NCI-H2107 (cell line): ENCODE measurements at regions not wholly inside any gene's neighbourhood (a gene's known extent, or its start where the extent isn't known, plus 50 kb on each side); places are given as distances from the start of the nearest gene placed in this dataset.
"Not testable (repeated sequence)": the region's sequence is repeated elsewhere in the genome, so short reads cannot be mapped to it uniquely, and the experiment has no call there.

Experiments used
- DNase-seq: peaks from one replicate; lab custom pipeline; 2025; lab: John Stamatoyannopoulos, UW

DNA sequence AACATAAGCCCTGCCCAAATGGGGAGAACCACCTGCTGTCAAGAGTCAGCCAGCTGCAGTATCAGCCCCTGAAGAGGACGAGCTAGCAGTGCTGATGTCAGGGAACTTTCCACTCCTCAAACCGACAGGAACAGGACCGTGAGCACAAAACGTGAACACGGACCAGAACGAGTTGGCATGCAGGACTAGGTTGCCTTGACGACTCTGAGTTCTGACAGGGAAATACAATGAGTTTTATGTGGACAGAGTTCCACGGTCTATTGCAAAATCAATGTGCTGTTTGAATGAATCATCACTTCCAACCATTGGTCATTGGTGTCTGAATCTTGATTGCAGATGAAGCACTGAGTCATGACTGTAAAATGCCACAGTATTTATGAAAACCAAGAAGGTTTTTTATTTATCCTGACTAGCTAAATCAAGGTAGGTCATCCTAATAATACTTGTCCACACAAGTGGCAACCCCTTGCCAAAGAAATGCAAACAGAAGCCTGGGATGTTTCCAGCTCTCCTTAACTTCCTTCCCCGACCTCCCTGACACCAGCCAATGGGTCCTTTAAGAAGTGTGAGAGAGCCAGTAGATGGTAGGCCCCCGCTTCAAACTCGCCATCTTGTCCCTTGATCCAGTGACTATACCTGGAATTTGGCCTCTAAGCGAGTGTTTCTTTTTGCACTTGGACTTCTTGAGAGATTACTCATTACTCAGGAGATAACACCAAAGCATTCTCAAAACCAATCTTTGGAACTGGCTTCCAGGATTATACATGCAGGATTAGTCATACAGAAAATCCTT lies 119.6 kb downstream of the ASB7 start:
- DNase-seq, result no peak

DNA sequence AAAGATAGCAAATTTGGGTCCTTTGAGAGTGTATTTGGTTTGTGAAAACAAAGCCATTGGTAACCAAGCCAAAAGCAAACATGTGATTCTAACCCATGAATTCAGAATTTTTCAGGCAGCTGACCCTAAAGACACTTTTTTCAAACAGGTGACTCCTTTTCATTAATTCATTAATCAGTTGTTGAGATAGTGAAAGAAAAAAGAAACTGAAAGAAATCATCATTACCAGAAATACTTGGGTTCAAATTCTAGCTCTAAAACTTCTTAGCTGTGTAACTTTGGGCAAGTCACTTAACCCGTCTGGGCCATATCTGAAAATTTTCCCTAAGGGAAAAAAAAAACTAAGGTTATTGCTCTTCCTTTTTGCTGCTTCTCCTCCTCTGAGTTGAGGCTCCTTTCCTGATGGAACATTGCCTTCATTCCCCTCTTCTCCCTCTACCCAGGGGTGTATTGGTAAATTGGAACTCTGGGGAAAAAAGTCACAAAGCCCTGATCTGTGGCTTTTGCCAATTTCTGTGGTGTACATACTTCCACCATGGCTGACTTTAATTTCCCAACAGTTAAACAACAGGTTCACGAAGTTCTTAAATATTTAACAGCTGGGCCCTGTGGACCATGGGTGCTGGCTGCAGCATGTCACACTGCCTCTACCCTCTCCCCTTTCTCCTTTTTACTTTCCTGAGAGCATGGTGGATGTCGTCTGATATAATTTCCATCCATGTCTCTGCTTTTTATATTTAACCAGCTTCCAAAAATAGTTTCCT lies 120.3 kb downstream of the ASB7 start:
- DNase-seq, result no peak

DNA sequence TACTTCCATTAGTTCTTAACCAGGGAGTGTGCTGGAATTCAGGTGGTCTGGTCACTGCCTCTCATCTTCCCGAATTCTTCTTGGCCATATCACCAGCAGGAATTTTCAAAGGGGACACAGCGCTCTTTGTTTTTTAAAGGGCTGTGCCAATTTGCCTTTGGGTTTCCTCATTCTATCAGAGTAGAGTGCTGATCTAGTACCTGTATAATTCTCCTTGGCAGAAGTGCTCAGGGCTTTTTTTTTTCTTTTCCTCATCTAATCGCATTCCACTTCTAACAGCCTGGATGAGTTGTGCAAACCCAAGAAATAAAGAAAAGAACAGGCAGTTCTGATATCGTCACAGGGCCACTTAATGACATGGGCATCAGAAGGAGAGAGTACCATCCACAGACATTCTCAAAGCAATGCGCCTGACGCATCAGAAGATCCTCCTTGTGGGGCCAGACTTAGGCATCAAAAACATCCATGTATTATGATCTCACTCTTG lies 121.0 kb downstream of the ASB7 start:
- DNase-seq, result no peak

DNA sequence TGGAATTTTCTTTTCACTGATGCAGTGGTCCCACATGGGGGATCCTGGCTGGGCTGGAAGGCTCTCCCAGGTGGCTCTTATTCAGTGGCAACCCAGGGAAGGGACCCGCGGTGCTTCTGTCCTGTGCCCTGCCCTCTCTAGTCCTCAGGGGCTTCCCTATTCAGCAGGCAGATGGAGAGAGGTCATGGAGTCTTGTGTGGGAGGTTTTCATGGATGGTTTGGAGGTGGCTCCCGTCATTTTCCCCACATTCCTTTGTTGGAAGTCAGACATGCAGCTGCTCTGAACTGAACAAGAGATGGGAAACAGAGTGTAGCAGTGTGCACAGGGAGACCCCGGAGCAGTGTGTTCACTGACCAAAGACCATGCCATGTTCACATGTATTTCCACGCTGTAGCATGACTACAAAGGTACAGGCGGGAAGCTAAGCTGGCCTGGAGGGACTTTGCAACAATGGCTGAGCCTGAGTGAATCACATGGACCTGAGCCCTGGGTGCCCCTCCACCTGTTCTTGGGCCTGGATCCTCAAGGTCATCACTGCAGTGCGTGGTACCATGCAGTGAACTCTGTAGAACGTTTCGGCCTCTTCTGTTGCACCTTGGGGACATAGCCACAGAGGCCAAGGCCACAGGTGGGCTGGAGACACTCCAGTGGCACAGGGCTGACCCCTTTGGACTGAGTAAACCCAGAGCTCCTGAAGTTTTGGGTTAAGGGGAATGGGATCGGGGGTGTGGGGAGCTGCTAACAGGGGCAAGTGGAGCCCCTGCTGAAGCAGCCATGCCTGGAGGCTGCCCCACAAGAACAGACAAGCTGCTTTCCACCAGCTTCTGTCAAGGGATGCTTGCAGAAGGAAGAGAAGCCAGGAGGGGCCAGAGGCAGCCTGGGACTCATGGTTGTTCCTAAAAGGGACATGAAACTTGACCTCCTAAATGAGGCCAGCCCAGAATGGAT lies 123.0 kb downstream of the ASB7 start:
- no peak for DNase-seq

DNA sequence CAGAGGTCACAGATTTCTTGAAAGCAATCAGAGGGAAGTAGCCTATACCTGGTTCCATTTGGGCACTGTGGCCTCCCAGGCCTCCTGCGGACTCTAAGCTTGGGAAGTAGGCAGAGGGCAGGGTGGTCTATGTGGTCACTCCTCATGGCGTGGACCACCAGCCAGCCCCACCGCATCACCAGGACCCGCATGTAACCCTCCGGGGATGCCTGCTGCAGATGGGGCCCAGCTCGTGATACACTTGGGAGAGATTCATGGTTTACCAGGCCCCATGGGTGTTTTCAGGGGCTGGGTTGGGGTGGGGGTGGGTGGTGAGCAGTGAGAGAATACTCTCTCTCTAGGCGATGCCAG lies 123.7 kb downstream of the ASB7 start:
- no peak for DNase-seq

DNA sequence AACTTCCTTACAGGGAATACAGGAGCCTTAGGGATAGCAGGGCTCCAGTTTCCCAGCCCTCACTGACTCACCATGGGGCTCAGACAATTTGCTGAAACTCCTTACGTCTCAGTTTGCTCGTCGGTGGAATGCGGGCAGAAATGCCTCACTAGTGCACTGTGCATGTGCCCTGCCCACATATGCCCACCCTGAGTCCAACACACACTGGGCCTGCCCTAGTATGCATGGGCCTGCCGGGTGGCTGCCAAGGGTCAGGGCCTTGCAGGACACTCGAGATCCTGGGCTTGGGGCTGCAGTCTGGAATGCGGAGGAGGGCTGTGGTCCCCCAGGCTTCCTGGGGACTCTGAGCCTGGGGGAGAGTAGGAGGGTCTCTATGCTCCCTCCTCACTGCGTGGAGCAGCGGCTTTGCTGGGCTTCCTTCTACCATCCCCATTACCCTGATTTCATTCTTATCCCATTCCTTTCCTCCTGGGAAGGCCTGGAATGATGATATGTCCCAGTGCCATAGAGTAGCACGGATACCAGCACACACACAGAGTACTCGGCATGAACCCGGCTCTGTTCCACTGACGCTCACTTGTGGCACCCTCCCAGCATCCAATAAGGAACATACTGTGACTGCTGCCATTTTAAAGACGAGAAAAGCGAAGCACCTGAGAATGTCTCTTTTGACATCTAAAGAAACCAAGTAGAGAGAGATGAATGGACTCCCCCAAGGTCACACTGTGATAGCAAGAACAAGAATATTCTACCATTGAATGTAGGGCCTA lies 124.2 kb downstream of the ASB7 start:
- no peak for DNase-seq

DNA sequence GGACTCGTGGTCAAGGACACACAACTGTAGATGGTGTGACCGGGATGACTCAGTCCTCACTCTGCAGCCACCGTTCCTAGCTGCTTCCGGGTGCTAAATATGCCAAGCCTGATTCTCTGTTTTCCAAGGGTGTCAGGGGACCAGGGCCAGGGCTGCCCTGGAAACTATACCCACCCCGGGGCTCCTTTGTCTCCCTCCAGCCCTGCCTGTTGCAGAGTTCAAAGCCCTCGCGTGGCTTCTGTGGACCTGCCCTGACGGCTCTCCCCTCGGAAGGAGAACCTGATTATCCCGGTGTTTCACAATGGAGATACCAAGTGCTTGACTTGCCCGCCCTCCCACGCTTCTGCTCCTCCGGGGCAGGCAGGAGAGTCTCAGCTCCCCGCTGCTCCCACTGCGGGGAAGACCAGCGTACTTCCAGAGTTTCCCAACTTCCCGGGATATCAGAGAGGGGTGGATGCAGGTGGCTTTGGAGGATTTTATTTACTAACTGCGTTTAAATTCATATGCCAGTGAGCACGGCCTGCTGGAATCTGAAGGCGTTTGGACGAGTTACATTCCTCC lies 125.0 kb downstream of the ASB7 start:
- DNase-seq, result no peak

DNA sequence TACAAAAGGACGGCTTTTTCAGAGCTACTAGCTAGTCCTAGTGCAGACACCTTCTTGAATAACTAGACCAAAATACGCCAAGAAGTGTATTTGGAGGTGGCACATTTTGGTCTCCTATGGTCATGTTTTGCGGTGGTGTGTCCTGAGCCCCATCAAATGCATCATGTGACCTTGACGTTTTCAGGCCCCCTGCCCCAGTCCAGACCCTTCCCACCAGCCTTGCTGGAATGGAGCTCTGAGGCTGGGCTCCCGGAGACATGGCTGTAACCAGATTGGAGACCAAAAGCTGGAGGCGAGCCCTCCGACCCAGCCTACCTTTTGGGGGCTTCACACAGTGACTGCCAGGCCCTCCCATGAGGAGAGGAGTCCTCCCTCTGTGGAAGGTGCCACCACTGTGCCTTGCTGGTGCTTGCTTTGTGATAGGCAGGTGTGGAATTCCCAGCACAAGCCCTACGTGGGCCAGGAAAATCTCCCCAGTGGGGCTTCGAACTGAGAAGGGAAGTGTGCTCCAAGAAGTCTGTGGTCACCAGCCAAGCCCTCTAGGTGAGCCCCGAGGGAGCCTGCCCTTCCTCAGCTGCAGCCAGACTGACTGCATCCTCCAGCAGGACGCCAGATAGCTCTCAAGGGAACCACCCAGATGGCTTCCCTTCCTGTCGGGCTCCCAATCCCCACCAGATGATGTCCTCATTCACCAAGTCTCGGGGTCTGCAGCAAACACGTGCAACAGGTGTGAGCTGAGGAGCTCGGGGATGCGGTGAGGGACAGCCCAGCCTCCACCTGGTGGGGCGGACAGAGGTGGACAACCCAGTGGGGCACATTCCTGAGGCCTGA lies 126.2 kb downstream of the ASB7 start:
- no peak for DNase-seq

DNA sequence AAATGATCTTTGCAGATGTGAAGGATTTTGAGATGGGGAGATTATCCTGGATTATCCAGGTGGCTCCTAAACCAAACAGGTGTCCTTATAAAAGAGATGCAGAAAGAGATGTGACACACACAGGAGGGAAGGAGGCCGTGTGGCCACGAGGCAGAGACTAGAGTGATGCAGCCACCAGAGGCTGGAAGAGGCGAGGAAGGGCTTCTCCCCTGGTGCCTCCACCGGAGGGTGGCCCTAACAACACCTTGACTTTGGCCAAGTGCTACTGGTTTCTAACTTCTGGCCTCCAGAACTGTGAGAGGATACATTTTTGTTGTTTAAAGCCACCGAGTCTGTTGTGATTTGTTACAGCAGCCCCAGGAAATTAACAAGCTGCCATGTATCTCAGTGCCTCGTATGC lies 127.1 kb downstream of the ASB7 start:
- no peak for DNase-seq

DNA sequence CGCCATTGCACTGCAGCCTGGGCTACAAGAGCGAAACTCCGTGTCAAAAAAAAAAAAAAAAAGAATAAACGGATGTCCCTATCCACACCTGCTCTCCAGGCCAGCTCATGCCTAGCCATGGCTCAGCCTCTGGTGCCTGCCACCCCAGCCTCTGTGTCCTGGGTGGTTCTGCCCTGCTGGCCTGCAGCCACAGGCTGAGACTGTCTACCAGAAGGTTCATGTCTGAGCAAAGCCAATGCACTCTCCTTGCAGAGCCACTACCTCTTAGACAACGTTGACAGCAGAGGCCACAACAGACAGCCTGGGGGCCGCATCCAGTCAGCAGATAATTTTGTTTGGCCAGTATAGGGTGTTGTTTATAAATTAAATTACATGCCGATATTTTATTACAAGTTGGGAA lies 127.7 kb downstream of the ASB7 start:
- DNase-seq, result no peak

DNA sequence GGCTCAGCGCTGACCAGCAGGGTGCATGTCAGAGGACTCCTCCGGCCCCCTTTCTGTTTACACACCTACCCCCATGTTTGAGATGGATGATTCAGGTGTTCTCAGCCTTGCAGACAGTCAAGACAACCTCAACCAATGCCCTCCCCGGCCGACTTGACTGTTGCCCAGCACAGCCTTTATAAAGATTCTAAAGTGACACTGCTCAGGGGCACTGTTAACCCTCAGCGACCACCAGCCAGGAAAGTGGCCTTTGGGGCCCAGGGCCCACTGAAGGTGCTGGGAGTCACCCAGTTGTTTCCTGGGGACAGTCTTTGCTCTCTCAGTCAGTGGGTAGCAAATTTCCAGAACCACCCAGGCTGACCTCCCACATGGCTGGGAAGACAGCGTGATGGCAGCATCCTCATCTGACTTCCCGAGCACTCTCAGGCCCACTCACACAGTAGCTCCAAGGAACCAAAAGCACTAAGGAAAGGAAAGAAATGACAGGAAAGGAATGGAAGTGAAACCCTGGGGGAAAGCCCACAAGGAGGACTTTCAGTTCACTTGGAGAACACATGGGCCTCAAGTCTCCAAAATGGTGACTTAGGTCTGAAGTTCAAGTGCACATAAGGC lies 128.4 kb downstream of the ASB7 start:
- DNase-seq, result no peak

DNA sequence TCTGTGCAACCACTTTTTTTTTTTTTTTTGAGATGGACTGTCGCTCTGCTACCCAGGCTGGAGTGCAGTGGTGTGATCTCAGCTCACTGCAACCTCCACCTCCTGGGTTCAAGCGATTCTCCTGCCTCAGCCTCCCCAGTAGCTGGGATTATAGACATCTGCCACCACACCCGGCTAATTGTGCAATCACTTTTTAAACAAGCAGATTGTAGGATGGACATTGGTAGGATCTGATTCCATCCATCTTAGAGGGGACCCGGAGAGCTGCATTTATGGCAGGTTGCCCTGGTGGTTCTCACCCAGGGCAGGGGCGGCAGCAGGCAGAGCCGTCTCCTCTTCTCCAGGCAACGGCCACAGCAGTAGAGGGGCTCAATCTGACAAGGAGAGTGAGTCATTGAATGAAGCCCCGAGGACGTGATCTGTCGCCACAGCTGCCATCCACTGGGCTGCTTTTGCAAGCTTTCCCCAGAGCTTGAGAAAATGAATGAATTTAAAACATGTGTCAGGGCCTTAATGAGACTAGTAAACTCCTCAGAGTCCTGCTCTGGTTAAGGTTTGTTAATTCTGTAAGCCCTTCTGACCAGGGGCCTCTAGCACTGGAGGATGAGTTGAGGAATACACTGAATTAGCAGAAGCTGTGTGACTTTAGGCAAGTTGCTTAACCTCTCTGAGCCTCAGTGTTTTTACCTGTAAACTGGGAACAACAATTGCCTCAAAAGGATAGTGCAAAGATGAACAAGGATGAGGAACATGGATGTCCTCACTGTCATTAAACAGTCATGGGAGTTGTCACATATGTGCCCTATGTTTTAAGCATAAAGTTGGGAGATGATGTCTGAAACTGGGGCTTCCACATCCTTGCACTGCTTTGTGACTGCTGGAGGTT lies 129.1 kb downstream of the ASB7 start:
- DNase-seq, result no peak

DNA sequence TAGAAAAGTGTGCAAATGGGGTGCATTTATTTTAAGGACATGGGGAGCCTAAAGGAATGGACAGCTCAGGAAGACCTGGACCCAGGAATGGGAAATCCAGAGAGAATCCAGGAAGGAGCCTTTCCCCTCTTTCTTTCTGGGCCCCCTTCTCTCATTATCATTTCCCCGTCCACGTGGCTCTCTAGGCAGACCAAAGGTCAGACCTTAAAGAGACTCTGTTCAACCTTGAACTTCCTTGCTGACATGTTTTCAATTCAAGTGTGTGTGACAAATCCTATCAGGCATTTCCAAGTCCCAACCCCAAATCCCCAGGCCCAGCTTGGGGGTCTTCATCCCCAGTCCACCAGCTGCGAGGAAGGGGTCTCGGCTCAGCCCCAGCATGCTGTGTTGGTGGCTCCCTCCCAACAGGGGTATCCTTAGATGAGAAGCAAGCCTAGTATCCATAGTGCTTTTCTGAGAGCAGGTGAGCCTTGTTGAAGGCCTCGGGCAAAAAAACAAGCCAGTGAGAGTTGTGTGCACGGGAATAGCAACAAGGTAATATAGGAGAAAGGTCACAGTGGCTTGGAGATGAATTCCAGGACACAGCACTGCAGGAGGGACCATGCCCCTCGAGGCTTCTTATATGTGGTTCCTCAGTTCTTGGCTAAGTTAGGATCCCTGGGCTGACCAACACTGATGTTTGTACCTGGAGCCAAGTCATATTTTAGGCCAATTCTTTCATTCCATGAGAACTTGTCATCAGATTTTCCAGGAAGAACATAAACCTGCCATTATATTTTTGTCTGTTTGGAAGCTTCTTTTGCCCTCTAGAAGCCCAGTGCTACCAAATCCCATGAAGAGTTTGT lies 130.0 kb downstream of the ASB7 start:
- DNase-seq, result no peak

DNA sequence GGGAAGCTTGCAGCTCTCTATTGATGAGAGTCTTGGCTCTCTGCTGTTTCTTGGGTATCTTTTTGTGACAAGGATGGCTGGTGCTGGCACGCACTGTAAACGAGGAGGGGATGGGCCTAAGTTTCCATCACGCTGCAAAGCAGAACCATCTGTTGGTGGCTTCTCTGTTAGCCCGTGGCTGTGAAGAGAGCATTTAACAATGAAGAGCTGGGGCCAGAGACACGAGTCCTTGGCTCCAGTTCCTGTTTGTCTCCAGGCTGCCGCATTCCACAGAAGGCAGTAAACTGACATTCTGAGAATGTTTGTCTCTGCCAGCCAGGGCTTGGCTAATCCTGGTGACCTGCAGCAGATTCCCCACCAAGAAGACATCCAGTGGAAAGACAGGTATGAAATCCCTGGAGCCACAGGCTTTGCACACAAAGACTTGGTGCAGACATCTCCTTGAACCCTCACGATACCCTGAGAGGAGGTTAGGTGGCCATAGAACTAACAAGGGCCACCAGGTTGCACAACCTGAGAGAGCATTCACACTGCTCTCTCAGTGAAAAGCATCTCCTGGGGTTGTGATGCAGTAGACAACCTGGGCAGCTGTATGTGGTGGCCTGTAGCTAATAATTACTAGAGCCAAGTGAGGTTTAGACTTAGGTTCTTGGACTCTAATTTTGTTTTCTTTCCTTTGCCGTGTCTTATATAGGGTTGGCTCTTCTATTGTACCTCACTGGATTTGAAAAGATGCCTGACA lies 130.9 kb downstream of the ASB7 start:
- DNase-seq, result no peak

DNA sequence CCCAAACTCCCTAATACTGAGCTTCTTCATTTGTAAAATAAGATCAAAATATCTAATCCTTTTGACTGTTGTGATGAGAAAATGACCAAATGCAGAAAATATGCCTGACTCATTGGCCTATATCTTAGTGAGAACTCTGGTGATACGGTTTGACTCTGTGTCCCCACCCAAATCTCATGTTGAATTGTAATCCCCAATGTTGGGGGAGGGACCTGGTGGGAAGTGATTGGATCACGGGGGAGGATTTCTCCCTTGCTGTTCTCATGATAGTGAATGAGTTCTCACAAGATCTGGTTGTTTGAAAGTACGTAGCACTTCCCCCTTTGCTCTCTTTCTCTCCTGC lies 131.4 kb downstream of the ASB7 start:
- DNase-seq, result not testable (repeated sequence)

DNA sequence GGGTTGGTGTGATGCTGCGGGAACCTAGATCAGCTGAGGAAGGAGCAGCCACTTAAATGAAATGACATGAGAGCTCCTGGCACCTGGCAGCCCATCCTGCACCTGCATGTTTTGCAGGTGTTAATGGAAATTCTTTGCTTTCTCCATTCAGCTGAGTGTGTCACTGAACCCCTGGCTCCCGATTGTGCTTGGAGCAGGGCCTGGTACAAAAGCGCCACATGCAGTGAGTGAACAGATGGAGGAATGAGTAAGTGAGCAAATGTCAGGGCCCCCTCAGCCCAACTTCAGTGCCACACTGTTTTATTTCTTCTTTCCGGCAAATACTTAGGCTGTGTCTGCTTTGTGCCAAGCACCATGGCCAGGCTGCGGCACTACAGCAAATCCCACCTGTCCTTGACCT lies 132.2 kb downstream of the ASB7 start:
- DNase-seq, result no peak
